ENCODE measurements at regions not wholly inside any gene's neighbourhood (a gene's known extent, or its start where the extent isn't known, plus 50 kb on each side); places are given as distances from the start of the nearest gene placed in this dataset.

GRCh38 chr9:118515947-118516346, 811.7 kb downstream of the TLR4 start:
- Mint-ChIP-seq H3K27me3 (ENCODE audit: low read depth in 2 of 2) (no peaks in the 10 kb centered on the region), H3K36me3 (no peaks in the 10 kb centered on the region), H3K4me3 (no peak overlapping the region), H3K27ac (no peak overlapping the region), H3K9me3 (peaks cover 2% of the 10 kb centered on the region in 2 donors), H3K4me1 (no peaks in the 10 kb centered on the region)
- 85% methylated on average over 4 of the region's 5 CpGs for WGBS (ENCODE audit: insufficient coverage)
- Histone ChIP-seq H3K4me3 (ENCODE audit: low read length) (no peak overlapping the region), H3K27me3 (ENCODE audit: control insufficient read depth, insufficient read depth, low read length) (no peaks in the 10 kb centered on the region), H3K27ac (ENCODE audit: low read length) (no peak overlapping the region), H3K9me3 (ENCODE audit: control insufficient read depth, insufficient read depth, low read length) (no peaks in the 10 kb centered on the region), H3K36me3 (ENCODE audit: control insufficient read depth, insufficient read depth, low read length) (no peaks in the 10 kb centered on the region), H3K4me1 (ENCODE audit: control insufficient read depth, insufficient read depth, low read length) (no peaks in the 10 kb centered on the region)
- ATAC-seq (no peak), DNase-seq (no peak)
- no peak for TF ChIP-seq CTCF (IDR thresholded peaks at IDR 0.05)
- intact Hi-C loops (cut with micrococcal nuclease): no loop called here

GRCh38 chr9:118521261-118521660, 817.1 kb downstream of the TLR4 start:
- H3K27me3 Mint-ChIP-seq (ENCODE audit: low read depth in 2 of 2): no peaks in the 10 kb centered on the region
- no peak overlapping the region for H3K4me3 Mint-ChIP-seq
- DNase-seq: no peak
- H3K27ac Mint-ChIP-seq: no peak overlapping the region
- H3K4me1 Mint-ChIP-seq: no peaks in the 10 kb centered on the region
- intact Hi-C loops (cut with micrococcal nuclease): no loop called here
- Histone ChIP-seq H3K4me3 (ENCODE audit: low read length) (no peak overlapping the region), H3K36me3 (ENCODE audit: control insufficient read depth, insufficient read depth, low read length) (no peaks in the 10 kb centered on the region), H3K27ac (ENCODE audit: low read length) (no peak overlapping the region), H3K4me1 (ENCODE audit: control insufficient read depth, insufficient read depth, low read length) (no peaks in the 10 kb centered on the region), H3K27me3 (ENCODE audit: control insufficient read depth, insufficient read depth, low read length) (no peaks in the 10 kb centered on the region), H3K9me3 (ENCODE audit: control insufficient read depth, insufficient read depth, low read length) (no peaks in the 10 kb centered on the region)
- WGBS (ENCODE audit: insufficient coverage): 45% methylated on average over 3 of the region's 3 CpGs
- peaks cover 7% of the 10 kb centered on the region for H3K36me3 Mint-ChIP-seq
- no peak for TF ChIP-seq CTCF (IDR thresholded peaks at IDR 0.05)
- peaks cover 2 to 5% of the 10 kb centered on the region in 2 donors for H3K9me3 Mint-ChIP-seq
- no peak for ATAC-seq

GRCh38 chr9:118522093-118523028, 818.2 kb downstream of the TLR4 start:
- Histone ChIP-seq H3K4me3 (ENCODE audit: low read length) (no peak overlapping the region), H3K27ac (ENCODE audit: low read length) (no peak overlapping the region), H3K36me3 (ENCODE audit: control insufficient read depth, insufficient read depth, low read length) (no peaks in the 10 kb centered on the region), H3K4me1 (ENCODE audit: control insufficient read depth, insufficient read depth, low read length) (no peaks in the 10 kb centered on the region), H3K27me3 (ENCODE audit: control insufficient read depth, insufficient read depth, low read length) (no peaks in the 10 kb centered on the region), H3K9me3 (ENCODE audit: control insufficient read depth, insufficient read depth, low read length) (no peaks in the 10 kb centered on the region)
- Mint-ChIP-seq H3K36me3 (peaks cover 7% of the 10 kb centered on the region), H3K27me3 (ENCODE audit: low read depth in 2 of 2) (no peaks in the 10 kb centered on the region), H3K4me1 (no peaks in the 10 kb centered on the region), H3K4me3 (no peak overlapping the region), H3K9me3 (peaks cover 2 to 7% of the 10 kb centered on the region in 2 donors), H3K27ac (no peak overlapping the region)
- ATAC-seq (no peak), DNase-seq (no peak)
- intact Hi-C loops (cut with micrococcal nuclease): no loop called here
- TF ChIP-seq CTCF (IDR thresholded peaks at IDR 0.05): no peak
- 17% methylated on average over 7 of the region's 9 CpGs for WGBS (ENCODE audit: insufficient coverage)

Data from natural killer cell (primary cell).